Activated CD4-positive, alpha-beta T cell treated with anti-CD3 and anti-CD28 coated beads, Interleukin-2, Interleukin-6, amounts not matched to agents 100 ng/mL and 50 ng/mL, durations not matched to agents 16 hours and 8 hours (primary cell): ENCODE measurements at regions not wholly inside any gene's neighbourhood (a gene's known extent, or its start where the extent isn't known, plus 50 kb on each side); places are given as distances from the start of the nearest gene placed in this dataset.

ENCODE experiments used
- DNase-seq: peaks from one replicate; pipeline ENCODE4 v3.0.0-alpha.2; 2020

- no peak for DNase-seq
Observed at GRCh38 chr5:62130107-62130506, 175.9 kb upstream of the KIF2A start.

- no peak for DNase-seq
Observed at GRCh38 chr5:62132276-62132675, 173.7 kb upstream of the KIF2A start.

- DNase-seq = no peak
Observed at GRCh38 chr5:62133426-62133825, 172.6 kb upstream of the KIF2A start.

- DNase-seq = no peak
Observed at GRCh38 chr5:62134811-62135210, 171.2 kb upstream of the KIF2A start.

- DNase-seq = no peak
Observed at GRCh38 chr5:62137628-62138027, 168.4 kb upstream of the KIF2A start.

- DNase-seq = no peak
Observed at GRCh38 chr5:62138607-62139006, 167.4 kb upstream of the KIF2A start.

GRCh38 chr5:62139741-62140140 is 166.3 kb upstream of the KIF2A start:
- no peak for DNase-seq

GRCh38 chr5:62142351-62142750 is 163.7 kb upstream of the KIF2A start:
- DNase-seq = no peak

GRCh38 chr5:62143268-62144229 is 162.5 kb upstream of the KIF2A start:
- no peak for DNase-seq

GRCh38 chr5:62144401-62145022 is 161.5 kb upstream of the KIF2A start:
- no peak for DNase-seq

GRCh38 chr5:62149879-62150278 is 156.1 kb upstream of the KIF2A start:
- DNase-seq = no peak

- DNase-seq = no peak
Observed at GRCh38 chr5:62152394-62153087, 153.5 kb upstream of the KIF2A start.

- DNase-seq = no peak
Observed at GRCh38 chr5:62154758-62155157, 151.2 kb upstream of the KIF2A start.

- DNase-seq = no peak
Observed at GRCh38 chr5:62155988-62156387, 150.0 kb upstream of the KIF2A start.

GRCh38 chr5:62167561-62168057 is 138.4 kb upstream of the KIF2A start:
- DNase-seq = no peak

- DNase-seq = no peak
Observed at GRCh38 chr5:62168506-62169281, 137.3 kb upstream of the KIF2A start.

GRCh38 chr5:62178258-62178657 is 127.7 kb upstream of the KIF2A start:
- DNase-seq = no peak

- no peak for DNase-seq
Observed at GRCh38 chr5:62182802-62183201, 123.2 kb upstream of the KIF2A start.

- no peak for DNase-seq
Observed at GRCh38 chr5:62183727-62184126, 122.3 kb upstream of the KIF2A start.

GRCh38 chr5:62184444-62184843 is 121.6 kb upstream of the KIF2A start:
- no peak for DNase-seq

- no peak for DNase-seq
Observed at GRCh38 chr5:62190173-62190572, 115.8 kb upstream of the KIF2A start.

- DNase-seq = no peak
Observed at GRCh38 chr5:62190931-62191330, 115.1 kb upstream of the KIF2A start.

GRCh38 chr5:62192958-62193357 is 113.0 kb upstream of the KIF2A start:
- no peak for DNase-seq
